GM18868 (cell line): ENCODE measurements at regions not wholly inside any gene's neighbourhood (a gene's known extent, or its start where the extent isn't known, plus 50 kb on each side); places are given as distances from the start of the nearest gene placed in this dataset.

Source experiments
- ATAC-seq: cut with Tn5 transposase; IDR thresholded peaks from one replicate; pipeline ENCODE4 v1.9.1; 2021; ENCODE audit warnings: mild to moderate bottlenecking, moderate library complexity; ENCODE audit not compliant: unreplicated experiment

DNA sequence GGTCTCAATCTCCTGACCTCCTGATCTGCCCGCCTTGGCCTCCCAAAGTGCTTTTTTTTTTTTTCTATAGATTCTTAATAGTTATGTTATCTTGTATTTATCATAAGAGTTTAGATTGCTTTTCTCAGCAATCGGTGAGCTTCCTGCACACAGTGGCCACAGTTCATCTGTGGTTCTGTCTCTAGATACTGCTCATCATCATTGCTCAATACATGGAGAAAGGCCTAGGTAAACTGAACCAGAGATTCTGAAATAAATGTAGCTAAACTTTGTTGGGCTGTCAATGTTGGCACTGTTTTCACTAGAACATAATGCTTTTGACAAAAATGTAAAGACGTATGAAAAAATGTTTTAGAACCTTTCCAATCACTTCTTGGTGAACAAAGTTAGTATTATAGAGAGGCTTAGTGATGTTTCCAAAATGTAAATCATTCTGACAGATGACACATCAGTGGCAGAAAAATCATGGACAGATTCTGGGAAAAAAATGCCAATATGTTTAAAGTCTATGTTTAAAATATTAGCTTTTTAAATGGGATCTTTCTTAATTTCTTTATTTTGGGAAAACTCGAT lies 50.0 kb upstream of the LIMCH1 start:
- ATAC-seq: no peak
